RPMI7951 (cell line): ENCODE measurements at regions not wholly inside any gene's neighbourhood (a gene's known extent, or its start where the extent isn't known, plus 50 kb on each side); places are given as distances from the start of the nearest gene placed in this dataset.
"Not testable (repeated sequence)": the region's sequence is repeated elsewhere in the genome, so short reads cannot be mapped to it uniquely, and the experiment has no call there.

ENCODE experiments used
- DNase-seq: peaks from one replicate; pipeline ENCODE4 v3.0.0-alpha.2; 2012; ENCODE audit warnings: low read depth

DNA sequence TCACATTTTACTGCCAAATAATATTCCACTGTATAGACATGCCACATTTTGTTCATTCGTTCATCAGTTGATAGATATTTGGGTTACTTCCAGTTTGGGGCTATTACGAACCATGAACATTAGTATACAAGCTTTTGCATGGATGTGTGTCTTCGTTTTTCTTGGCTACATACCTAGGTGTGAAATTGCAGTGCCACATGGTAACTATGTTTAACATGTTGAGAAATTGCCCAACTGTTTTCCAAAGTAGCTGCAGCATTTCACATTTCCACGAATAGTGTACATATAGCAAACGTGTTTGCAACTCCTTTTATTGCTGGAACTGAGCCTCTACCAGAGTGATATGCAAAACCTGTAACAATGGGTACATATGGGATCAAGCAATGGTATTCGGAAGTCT, 221.5 kb downstream of the VEGFC start:
- no peak for DNase-seq

DNA sequence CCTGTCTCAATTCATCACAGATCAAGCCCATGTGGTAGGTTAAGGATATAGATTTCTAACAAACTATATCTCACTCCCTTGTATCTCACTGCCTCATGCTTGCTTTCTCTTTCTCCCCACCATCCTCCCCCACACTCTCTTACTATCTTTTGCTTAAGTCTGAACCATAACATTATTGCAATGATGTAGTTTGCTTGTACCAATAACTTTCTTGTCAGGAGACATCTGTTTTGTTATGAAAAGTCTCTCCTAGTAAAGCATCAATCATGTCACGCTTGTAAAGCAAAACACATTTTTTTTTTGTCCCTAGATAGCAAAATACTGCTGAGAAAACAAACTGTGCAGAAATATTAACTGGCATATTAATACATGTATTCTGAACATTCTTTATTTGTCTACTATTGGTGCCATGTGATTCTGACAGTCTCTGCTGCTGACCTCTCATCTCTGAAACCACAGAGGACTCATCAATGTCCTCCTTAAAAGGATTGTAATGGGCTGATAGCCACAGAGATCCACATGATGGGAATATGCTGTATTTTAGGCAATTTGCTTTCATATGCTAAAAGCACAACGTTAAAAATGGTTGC, 217.5 kb downstream of the VEGFC start:
- DNase-seq, result no peak

DNA sequence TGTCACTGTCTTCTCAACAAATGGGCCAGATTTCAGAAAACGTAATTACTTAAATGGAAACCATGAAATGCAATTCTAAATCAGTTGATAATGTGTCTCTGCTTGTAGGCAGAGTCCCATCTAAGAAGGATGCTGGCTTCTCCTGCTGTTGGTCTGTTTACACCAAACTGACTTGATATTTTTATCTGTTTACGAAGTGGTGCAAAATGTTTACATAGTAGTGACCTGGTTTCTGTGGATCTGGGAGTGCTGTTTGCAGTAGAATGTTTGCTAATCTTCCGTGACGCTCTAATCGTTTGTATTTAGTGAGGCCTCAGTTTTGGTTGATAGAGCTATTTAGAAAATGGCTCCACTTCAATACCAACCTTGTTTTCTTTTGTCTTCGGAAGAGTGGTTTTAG, 213.5 kb downstream of the VEGFC start:
- DNase-seq, result no peak

DNA sequence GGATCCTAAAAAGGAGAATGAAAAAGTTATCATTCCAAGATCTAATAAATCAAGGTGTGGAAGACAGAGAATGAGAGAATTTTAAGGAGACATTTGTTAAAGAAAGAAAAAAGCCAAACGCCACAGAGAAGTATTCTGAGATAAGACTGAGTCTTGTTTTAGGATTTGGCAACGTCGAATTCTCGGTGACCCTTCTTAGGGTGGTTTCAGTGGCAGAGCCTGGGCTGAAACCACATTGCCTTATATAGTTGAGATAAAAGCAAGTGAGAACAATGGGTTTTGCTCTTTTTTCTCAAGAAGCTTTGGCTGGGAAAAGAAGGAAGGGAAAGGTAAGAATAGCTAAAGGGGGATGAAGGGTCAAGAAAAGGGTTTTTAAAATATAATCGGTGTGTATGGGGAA, 209.4 kb downstream of the VEGFC start:
- no peak for DNase-seq

DNA sequence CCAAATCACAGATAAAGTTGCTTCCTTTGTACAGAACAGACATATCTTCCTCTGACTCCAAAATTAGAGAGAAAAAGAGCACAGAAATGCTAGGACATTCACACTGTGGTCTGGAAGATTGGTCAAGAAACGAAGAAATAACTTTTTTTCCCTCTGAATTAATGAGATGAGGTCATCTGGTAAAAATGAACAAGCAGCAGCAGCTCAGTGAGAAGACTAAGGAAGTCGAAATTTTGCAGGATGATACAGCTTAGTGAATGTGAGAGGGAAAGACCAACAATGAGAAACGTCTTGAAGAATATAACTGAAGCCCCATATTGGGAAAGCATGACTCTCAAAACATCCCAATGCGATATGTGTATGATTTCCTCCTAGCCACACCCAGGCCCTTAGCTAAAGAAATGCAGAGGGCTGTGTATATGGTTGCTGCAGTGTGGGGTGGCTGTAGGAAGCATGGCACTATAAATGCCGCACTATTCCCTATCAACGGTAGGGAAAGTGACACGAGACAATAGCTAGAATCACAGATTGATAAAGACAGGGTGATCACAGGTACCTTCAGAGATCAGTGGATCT, 208.6 kb downstream of the VEGFC start:
- DNase-seq, result peak; percentile 32

DNA sequence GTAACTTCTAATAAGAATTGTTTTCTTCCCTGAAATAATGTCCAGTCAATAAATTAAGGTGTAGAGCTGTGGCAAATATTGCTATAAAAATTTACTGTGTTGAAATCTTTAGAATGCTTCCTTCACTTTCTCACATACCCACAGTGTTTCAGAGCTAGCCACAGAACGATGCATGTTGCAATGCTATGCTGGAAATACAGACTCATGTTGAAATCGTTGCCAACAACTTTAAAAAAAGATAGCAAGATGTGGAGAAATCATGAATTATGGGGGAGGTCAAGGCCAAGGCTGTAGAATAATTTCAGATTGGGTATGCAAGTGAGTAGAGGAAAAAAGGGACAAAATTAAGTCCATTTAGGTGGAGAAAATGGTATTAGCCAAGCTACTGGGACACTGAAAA, 204.8 kb downstream of the VEGFC start:
- no peak for DNase-seq

DNA sequence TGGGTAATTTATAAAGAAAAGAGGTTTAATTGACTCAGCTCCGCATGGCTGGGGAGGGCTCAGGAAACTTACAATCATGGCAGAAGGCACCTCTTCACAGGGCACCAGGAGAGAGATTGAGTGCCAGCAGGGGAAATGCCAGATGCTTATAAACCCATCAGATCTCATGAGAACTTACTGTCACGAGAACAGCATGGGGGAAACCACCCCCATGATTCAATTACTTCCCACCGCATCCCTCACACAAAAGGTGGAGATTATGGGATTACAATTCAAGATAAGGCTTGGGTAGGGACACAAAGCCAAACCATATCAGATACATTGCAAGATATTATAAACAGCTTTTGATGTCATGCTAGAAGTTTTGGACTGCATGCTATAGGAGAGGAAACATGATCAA, 204.3 kb downstream of the VEGFC start:
- no peak for DNase-seq

DNA sequence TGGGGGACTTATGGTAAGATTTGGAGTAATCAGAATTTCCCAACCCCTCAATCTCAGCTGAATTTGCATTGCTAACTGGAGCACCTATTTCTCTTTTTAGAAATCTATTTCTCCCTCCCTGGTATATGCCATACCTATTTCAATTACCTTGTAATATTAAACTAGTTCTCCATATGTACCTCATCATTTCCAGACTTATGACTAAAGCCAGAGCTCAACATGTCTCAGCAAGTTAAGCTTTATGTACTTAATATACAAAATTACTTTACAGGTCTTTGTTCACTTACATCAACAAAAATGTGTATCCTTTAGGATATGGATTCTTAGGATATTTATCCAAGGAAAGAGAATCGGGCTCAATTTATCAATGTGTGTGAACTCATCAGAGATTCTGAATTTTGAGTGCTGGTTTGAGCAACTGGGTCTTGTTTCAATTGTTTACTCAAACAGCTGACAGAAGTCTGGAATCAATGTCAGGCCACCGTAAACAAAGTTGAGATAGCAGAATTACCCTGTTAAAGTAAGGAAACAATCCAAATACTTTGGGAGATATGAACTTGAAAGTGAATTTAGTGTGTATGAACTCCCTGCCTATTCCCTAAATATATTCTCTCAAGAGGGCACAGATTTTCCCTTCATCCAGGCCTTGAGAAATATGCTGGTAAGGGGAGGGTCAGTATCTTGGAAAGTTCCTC, 199.6 kb downstream of the VEGFC start:
- DNase-seq, result no peak

DNA sequence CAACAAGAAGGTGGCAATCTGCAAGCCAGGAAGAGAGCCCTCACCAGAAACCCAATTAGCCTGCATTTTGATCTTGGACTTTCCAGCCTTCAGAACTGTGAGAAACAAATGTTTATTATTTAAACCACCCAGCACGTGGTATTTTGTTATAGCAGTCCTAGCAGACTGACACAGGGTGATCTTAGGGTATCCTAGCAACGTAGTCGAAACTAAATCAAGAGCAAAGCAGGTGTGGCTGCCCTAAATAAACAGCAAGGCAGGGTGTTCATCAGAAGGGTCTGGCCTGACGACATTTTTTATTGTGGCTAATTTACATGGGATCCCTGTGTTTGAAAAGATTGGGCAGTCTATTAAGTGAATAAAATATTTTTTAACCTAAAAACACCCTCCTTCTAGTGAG, 198.8 kb downstream of the VEGFC start:
- no peak for DNase-seq

DNA sequence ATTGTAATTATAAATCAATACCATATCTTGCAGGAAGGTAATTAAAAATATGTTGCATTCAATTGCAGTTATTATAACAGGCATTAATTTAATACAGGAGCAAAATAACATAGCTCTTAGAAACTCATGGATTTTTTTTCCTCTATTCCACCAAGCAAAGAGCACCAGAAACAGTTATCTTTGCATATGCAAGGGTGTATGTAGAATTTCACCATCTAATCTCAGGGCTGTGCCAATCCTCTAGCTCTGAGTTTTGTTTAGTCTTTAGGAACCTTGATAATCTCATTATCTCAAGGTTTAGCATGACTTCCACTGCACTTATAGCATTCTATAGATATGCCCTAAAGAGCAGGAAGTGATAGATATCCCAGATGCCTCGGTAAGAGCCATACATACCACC, 197.5 kb downstream of the VEGFC start:
- no peak for DNase-seq

DNA sequence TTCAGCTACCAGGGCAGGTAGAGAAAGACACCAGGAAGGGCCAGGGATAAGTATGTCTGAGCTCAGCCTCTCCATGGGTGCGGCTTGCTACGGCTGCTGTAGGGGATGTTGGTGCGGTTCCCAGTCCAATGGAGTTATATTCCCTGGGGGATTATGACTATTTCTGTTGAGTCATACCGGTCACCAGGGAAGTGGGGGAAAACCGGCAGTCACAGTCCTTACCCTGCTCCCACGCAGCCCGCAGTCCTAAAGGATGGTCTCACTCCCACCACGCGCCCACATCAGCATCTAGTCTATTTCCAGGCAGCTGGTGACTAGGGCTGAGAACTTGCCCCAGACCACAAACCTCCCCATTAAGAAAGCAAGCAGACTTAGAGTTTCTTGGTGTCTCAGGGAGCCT, 191.6 kb downstream of the VEGFC start:
- peak; percentile 99 for DNase-seq

DNA sequence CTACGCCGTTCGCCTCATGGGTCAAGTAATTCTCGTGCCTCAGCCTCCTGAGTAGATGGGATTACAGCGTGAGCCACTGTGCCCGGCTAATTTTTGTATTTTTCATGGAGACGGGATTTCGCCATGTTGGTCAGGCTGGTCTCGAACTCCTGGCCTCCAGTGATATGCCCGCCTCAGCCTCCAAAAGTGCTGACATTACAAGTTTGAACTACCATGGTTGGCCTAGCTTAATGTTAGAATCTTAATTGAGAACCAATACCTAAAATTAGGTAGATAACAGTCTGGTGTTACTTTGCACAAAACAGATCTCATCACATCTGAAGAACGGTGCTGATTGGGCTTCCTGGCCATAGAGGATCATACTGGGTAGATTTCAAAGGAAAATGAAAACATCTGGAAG, 184.9 kb downstream of the VEGFC start:
- no peak for DNase-seq

DNA sequence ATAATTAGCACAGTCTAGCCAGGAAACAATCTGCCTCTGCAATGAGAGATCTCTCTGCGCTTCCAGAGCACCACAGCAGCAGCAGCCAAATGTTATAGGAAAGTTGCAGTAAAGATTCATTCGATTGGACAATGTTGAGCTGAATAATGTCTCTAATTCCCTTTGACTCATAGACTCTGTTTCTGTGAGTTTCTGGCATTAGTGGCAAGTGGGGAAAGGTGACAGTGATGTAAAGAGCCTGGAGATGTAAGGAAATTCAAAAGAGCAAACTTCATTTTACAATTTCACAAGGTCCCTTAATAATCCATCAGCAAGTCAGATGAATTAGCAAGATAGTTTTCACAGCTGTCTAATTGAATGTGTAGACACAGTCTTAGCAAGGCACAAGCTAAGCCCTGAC, 184.4 kb downstream of the VEGFC start:
- DNase-seq, result no peak

DNA sequence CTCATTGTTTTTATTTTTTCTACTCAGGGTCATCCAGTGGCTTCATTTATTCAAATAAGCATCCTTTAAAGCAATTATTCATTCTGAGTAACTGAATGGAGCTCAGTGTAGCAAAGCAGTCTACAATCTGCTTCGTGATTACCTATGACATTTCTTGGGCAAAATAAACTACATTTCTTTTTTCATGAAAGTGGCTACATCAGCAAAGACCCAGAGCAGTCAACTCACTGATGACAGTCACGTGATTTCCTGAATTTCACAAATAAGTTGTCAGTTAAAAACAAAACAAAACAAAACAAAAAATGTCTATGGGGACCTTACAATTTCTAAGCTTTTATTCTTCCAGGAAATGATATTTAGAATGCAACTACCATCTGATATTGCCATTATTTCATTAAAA, 182.1 kb downstream of the VEGFC start:
- no peak for DNase-seq

DNA sequence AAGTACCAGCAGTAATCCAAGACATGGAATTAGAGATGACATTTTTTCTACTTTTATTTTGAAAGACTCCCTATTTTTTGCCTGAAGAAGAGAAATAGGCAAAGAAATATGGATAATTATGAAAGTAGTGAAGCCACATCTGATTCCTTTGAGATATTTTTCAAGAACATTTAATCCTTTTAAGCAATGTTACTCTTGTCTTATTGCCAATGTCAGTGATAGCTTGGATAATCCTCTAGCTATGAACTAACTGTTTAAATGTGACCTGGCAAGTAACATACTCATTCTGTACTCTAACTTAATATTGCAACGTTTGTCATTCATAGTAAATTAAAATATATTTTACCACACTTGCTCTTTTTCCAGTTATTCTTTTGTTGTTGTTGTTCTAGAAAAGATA, 181.3 kb downstream of the VEGFC start:
- no peak for DNase-seq

DNA sequence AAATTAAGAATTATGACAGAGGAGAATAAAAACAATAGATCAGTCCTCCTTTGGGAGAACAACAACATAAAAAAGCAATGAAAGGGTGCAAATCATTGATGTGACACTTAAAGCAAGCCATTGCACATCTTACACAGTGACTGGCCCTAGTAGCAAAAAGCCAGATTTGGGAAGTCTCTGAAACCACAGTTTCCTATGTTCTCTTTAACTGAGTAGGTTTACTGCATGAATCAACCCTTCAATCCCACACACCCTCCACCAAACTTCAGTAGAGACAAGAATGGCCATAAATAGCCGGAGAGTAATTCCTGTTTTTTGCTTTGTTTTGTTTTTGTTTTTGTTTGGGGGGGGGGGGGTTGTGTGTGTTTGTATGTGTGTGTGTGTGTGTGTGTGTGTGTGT, 180.8 kb downstream of the VEGFC start:
- DNase-seq, result peak; percentile 28

DNA sequence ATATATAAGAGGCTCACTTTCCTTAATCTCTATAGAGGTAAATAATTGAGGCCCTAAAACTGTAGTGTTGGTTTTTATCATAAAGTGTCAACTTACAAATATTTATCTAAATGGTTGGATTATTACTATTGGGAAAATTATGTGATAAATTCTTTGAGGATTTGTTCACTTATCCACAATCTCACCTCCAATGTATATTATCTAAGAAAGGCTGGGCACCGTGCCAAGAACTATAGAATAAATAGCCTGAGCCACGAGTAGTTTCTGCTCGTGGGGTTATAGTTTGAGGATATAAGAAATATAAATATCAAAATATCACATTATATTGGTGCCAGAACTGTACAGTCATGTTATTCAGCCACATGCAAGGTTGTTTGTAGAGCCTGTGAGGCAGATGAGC, 177.9 kb downstream of the VEGFC start:
- DNase-seq, result no peak

DNA sequence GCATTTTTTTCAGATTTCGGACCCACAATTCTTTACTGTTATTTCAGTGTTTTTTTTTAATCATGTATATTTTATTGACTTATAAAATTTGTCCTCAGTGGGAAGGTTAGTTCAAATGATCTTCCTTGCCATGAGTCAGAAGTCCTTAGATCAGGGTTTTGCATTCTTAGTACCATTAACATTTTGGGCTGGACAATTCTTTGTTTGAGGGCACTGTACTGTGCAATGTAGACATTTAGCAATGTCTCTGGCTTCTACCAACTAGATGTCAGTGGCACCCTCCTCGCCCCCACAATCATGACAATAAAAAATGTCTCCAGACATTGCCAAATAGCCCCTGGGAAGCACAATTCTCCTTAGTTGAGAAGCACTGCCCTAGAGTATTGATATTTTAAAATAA, 176.6 kb downstream of the VEGFC start:
- no peak for DNase-seq

DNA sequence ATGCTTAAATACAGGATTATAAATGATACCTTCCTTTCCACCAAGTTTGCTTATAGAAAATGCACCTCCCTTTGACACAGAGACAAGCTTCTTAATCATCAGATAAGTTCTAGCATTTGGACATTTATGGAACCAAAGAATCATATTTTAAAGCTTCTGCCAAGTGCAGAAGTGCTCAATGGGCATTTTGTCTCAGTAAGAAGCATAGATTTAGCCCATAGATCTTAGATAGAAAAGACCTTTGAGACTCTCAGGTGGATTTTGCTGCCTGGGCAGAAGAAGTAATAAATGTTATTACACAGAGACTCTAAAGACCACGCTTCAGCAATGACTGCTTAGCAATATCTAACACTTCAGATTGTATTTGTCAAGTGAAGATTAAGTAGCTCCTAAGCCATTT, 174.6 kb downstream of the VEGFC start:
- no peak for DNase-seq

DNA sequence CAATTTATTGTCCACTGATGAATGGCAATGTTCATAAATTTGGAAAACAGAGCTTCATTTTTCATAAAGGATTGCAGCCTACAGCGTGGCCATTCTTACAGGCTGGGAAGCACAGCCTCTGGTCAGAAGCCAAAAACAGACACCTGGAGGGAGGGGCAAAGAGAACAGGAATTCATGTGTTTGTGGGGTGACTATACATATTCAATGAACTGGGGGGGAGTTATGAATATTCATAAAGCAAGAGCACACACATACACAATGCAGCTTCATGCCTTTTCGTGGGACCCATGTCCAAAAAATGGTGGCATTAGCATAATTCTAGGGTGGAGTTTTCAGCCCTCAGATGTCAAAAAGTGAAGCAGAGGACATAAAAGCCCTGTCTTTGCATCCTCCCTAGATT, 173.3 kb downstream of the VEGFC start:
- no peak for DNase-seq

DNA sequence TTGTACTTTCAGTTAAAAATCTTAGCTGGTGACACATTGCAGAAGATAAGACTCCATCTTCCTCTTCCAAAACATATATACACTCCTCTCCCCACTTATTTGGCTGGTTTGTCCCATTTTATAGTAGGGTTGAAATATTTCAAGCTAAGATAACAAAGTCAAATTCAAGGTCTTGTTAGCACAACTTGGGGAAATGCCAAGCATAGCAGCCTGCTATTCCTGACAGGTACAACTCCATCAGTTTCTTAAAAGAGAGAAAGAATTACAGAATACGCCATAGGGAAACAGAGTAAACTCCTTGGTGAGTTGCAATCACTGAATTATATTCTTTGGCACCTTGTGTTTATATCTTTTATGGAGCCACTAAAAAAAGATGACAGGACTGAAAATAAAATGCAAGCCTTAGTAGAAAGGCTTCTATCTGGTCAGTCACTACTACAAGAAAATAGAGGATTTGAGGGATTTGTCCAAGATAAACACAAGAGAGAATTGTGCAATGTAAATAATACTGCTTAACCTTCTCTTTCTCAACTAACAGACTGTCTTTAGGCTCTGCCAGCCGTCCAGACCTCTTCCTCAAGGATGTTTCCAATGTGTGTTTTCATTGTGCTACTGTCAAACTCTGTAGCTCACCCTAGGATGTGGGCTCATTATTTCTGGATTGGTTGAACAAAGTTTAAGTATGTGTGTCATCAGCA, 170.3 kb downstream of the VEGFC start:
- DNase-seq, result peak; percentile 21

DNA sequence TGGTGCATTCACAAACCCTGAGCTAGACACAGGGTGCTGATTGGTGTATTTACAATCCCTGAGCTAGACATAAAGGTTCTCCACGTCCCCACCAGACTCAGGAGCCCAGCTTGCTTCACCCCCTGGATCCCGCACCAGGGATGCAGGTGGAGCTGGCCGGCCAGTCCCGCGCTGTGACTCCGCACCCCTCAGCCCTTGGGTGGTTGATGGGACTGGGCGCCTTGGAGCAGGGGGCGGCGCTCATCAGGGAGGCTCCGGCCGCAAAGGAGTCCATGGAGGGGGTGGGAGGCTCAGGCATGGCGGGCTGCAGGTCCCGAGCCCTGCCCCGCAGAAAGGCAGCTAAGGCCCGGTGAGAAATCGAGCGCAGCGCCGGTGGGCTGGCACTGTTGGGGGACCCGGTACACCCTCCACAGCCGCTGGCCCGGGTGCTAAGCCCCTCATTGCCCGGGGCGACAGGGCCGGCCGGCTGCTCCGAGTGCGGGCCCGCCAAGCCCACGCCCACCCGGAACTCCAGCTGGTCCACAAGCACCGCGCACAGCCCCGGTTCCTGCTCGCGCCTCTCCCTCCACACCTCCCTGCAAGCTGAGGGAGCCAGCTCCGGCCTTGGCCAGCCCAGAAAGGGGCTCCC, 167.6 kb downstream of the VEGFC start:
- not testable (repeated sequence) for DNase-seq

DNA sequence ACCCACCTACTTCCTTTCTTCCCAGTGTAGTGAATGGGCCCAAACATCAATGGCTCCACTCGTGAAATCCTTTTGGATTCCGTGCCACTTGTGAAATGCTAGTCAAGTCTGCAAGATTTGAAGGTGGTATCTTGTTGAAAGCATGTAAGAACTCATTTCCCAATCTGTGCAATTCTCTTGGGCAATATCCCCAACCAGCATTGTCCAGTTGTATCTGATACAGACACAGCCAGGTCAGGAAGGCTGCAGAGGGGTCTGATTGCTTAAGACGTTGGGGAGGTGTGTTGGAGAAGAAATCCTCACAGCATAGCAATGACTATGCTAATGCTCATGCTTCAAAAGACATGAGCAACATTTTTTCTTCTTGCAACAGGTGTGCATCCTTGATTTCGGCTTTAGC, 164.8 kb downstream of the VEGFC start:
- DNase-seq, result no peak
